Common myeloid progenitor, CD34-positive (primary cell): ENCODE measurements at regions not wholly inside any gene's neighbourhood (a gene's known extent, or its start where the extent isn't known, plus 50 kb on each side); places are given as distances from the start of the nearest gene placed in this dataset.

ENCODE experiments used
- CTCF ChIA-PET: fragments of 350-600 bp; sonication (Branson Sonifier 250); formaldehyde crosslinking; loops from one replicate; lab custom pipeline; 2021; ENCODE audit warnings: antibody characterized with exemption; lab: Charles Lee
- POLR2A ChIA-PET: fragments of 350-600 bp; sonication (Branson Sonifier 250); formaldehyde crosslinking; loops from one replicate; lab custom pipeline; 2021; ENCODE audit warnings: antibody characterized with exemption; lab: Charles Lee
- DNase-seq, 3 donors: peaks; one replicate each; pipeline versions ENCODE4 v3.0.0 to v3.0.0-alpha.2; 2013
- H3K27ac ChIP-seq, 2 experiments: 1 replicate in 1 of 2; 2 replicates in 1 of 2; pipeline ENCODE4 v1.7.0; 2013; ENCODE audit warnings: inconsistent platforms in 2 of 2, low read length in 2 of 2, mild to moderate bottlenecking in 2 of 2, low read depth in 1 of 2, moderate library complexity in 1 of 2; ENCODE audit not compliant: severe bottlenecking in 2 of 2, insufficient read depth in 1 of 2, poor library complexity in 1 of 2
- H3K27me3 ChIP-seq, 5 experiments: replicated peaks in 2 of 5; 1 replicate in 3 of 5; 2 replicates in 2 of 5; pipeline versions ENCODE4 v1.6.1 to v1.7.0; 2013; ENCODE audit warnings: low read length in 4 of 5, mild to moderate bottlenecking in 2 of 5, moderate library complexity in 2 of 5, inconsistent platforms in 1 of 5; ENCODE audit not compliant: insufficient read depth in 5 of 5, control insufficient read depth in 4 of 5
- H3K36me3 ChIP-seq, 4 experiments: 1 replicate in 2 of 4; 2 replicates in 2 of 4; pipeline versions ENCODE4 v1.6.1 to v1.7.0; 2013; ENCODE audit warnings: low read length in 3 of 4, control low read depth in 1 of 4, mild to moderate bottlenecking in 1 of 4; ENCODE audit not compliant: control insufficient read depth in 4 of 4, insufficient read depth in 4 of 4
- H3K4me1 ChIP-seq, 4 experiments: 1 replicate in 3 of 4; 2 replicates in 1 of 4; pipeline versions ENCODE4 v1.6.1 to v1.7.1; 2013; ENCODE audit warnings: low read length in 3 of 4, mild to moderate bottlenecking in 3 of 4, control low read depth in 1 of 4, inconsistent platforms in 1 of 4, moderate library complexity in 1 of 4; ENCODE audit not compliant: control insufficient read depth in 4 of 4, insufficient read depth in 4 of 4; ENCODE audit errors: control extremely low read depth in 1 of 4
- H3K4me3 ChIP-seq, 7 experiments: 1 replicate in 4 of 7; 2 replicates in 3 of 7; pipeline versions ENCODE4 v1.5.1 to v1.7.0; 2013; ENCODE audit warnings: mild to moderate bottlenecking in 7 of 7, low read length in 6 of 7, moderate library complexity in 6 of 7, inconsistent platforms in 2 of 7, low read depth in 2 of 7, control low read depth in 1 of 7; ENCODE audit not compliant: insufficient read depth in 4 of 7, control insufficient read depth in 1 of 7; ENCODE audit errors: extremely low read depth in 1 of 7
- H3K9me3 ChIP-seq, 5 experiments: 1 replicate in 4 of 5; 2 replicates in 1 of 5; pipeline versions ENCODE4 v1.6.1 to v1.7.1; 2013; ENCODE audit warnings: low read length in 4 of 5, mild to moderate bottlenecking in 2 of 5, inconsistent platforms in 1 of 5, low read depth in 1 of 5, moderate library complexity in 1 of 5; ENCODE audit not compliant: control insufficient read depth in 4 of 5, insufficient read depth in 2 of 5; ENCODE audit errors: control extremely low read depth in 1 of 5
- WGBS: methylation state at CpG from one replicate; pipeline ENCODE4 v1.1.5; 2013; ENCODE audit not compliant: insufficient coverage; 5-methylcytosine and 5-hydroxymethylcytosine counted together

GRCh38 chr12:42677461-42677860, 87.9 kb upstream of the PRICKLE1 start:
- no peaks in the 10 kb centered on the region for H3K9me3 ChIP-seq
- DNase-seq, result no peak
- ChIA-PET CTCF (no interaction called here), POLR2A (no interaction called here)
- H3K4me3 ChIP-seq, result no peak overlapping the region
- 92% methylated on average over 1 of the region's 2 CpGs for WGBS
- no peaks in the 10 kb centered on the region for H3K4me1 ChIP-seq
- H3K27ac ChIP-seq, result no peak overlapping the region
- no peaks in the 10 kb centered on the region for H3K36me3 ChIP-seq
- no peaks in the 10 kb centered on the region for H3K27me3 ChIP-seq

- ChIA-PET POLR2A (no interaction called here), CTCF (no interaction called here)
- no peak overlapping the region for H3K27ac ChIP-seq
- H3K9me3 ChIP-seq, result no peaks in the 10 kb centered on the region
- WGBS, result 100% methylated on average over 2 of the region's 3 CpGs
- no peak for DNase-seq
- H3K4me1 ChIP-seq, result no peaks in the 10 kb centered on the region
- no peaks in the 10 kb centered on the region for H3K27me3 ChIP-seq
- H3K36me3 ChIP-seq, result no peaks in the 10 kb centered on the region
- H3K4me3 ChIP-seq, result no peak overlapping the region
These were observed 84.0 kb upstream of the PRICKLE1 start for GRCh38 chr12:42673535-42673934.

GRCh38 chr12:42670719-42671118, 81.2 kb upstream of the PRICKLE1 start:
- H3K4me1 ChIP-seq, result no peaks in the 10 kb centered on the region
- ChIA-PET CTCF (no interaction called here), POLR2A (no interaction called here)
- DNase-seq, result no peak
- no peak overlapping the region for H3K27ac ChIP-seq
- H3K27me3 ChIP-seq, result no peaks in the 10 kb centered on the region
- no peak overlapping the region for H3K4me3 ChIP-seq
- H3K36me3 ChIP-seq, result no peaks in the 10 kb centered on the region
- H3K9me3 ChIP-seq, result peaks cover 0 to 2% (median 0%) of the 10 kb centered on the region in 5 experiments

- H3K27ac ChIP-seq, result no peak overlapping the region
- DNase-seq, result no peak
- no peak overlapping the region for H3K4me3 ChIP-seq
- H3K4me1 ChIP-seq, result no peaks in the 10 kb centered on the region
- H3K9me3 ChIP-seq, result peaks cover 0 to 2% (median 0%) of the 10 kb centered on the region in 5 experiments
- WGBS, result no CpG with 5 or more reads among the region's 2 CpGs
- H3K36me3 ChIP-seq, result no peaks in the 10 kb centered on the region
- ChIA-PET CTCF (no interaction called here), POLR2A (no interaction called here)
- no peaks in the 10 kb centered on the region for H3K27me3 ChIP-seq
These were observed 80.0 kb upstream of the PRICKLE1 start for GRCh38 chr12:42669553-42669952.

- no peak for DNase-seq
- no peaks in the 10 kb centered on the region for H3K4me1 ChIP-seq
- H3K4me3 ChIP-seq, result no peak overlapping the region
- ChIA-PET CTCF (no interaction called here), POLR2A (no interaction called here)
- WGBS, result 84% methylated on average over 5 of the region's 5 CpGs
- H3K27me3 ChIP-seq, result no peaks in the 10 kb centered on the region
- no peaks in the 10 kb centered on the region for H3K36me3 ChIP-seq
- peaks cover 0 to 2% (median 0%) of the 10 kb centered on the region in 5 experiments for H3K9me3 ChIP-seq
- H3K27ac ChIP-seq, result no peak overlapping the region
These were observed 77.2 kb upstream of the PRICKLE1 start for GRCh38 chr12:42666671-42667243.

GRCh38 chr12:42663621-42664020, 74.1 kb upstream of the PRICKLE1 start:
- WGBS, result no CpG with 5 or more reads among the region's 3 CpGs
- Histone ChIP-seq H3K4me1 (no peaks in the 10 kb centered on the region), H3K27ac (no peak overlapping the region), H3K4me3 (no peak overlapping the region), H3K9me3 (peaks cover 0 to 2% (median 0%) of the 10 kb centered on the region in 5 experiments), H3K36me3 (no peaks in the 10 kb centered on the region), H3K27me3 (no peaks in the 10 kb centered on the region)
- ChIA-PET POLR2A (no interaction called here), CTCF (no interaction called here)
- DNase-seq, result no peak

- POLR2A ChIA-PET, result no interaction called here
These were observed 71.7 kb upstream of the PRICKLE1 start for GRCh38 chr12:42660968-42661937.

More at GRCh38 chr12:42660968-42661937, 71.7 kb upstream of the PRICKLE1 start:
- Histone ChIP-seq H3K4me1 (no peaks in the 10 kb centered on the region), H3K9me3 (peaks cover 0 to 2% (median 0%) of the 10 kb centered on the region in 5 experiments), H3K27me3 (no peaks in the 10 kb centered on the region), H3K4me3 (no peak overlapping the region), H3K36me3 (no peaks in the 10 kb centered on the region), H3K27ac (no peak overlapping the region)
- DNase-seq, result no peak
- WGBS, result 90% methylated on average over 2 of the region's 3 CpGs
- CTCF ChIA-PET, result interaction anchor here (1.4 kb wide), 1 partner anchor 101 kb away, joined by 3 read pairs; no protein-coding TSS in a partner anchor
